Prostate gland (tissue), 2 donors: ENCODE measurements at regions not wholly inside any gene's neighbourhood (a gene's known extent, or its start where the extent isn't known, plus 50 kb on each side); places are given as distances from the start of the nearest gene placed in this dataset.

ENCODE experiments used
- POLR2A ChIP-seq: fragments of 450-650 bp; IDR thresholded peaks from one replicate; pipeline ENCODE4 v1.6.1; 2016; ENCODE audit warnings: antibody characterized with exemption, mild to moderate bottlenecking
- POLR2AphosphoS5 ChIP-seq: sonication (generic); formaldehyde crosslinking; IDR thresholded peaks from one replicate; pipeline ENCODE4 v1.6.1; 2017; ENCODE audit warnings: antibody characterized with exemption
- TF ChIP-seq, protein P1 (sequence below), 4 experiments: fragments of 200-600 bp in 2 of 4; fragments of 450-650 bp in 2 of 4; sonication (generic) in 2 of 4; IDR thresholded peaks; 1 replicate in 3 of 4; 2 replicates in 1 of 4; pipeline ENCODE4 v1.5.1; 2016 to 2019; ENCODE audit warnings: antibody characterized with exemption in 4 of 4, mild to moderate bottlenecking in 2 of 4, moderate library complexity in 2 of 4

DNA sequence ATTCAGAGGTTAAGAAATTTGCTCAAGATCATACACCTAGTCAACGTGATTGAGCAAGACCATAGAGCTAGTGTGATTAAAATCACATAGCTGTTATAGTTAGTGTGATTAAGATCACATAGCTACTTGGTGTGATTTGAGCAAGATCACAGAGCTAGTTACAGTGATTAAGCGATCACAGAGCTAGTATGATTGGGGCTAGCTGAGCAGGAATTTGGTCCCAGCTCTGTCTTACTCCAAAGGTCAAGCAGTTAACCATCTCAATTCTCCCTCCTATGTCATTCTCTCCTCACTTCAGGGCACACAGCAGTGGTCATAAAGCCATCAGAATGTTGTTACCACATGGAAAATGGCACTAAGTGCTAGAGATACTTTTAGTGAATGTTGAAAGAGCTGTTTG is 158.2 kb downstream of the SPTSSA start:
- TF ChIP-seq, protein P1, sequence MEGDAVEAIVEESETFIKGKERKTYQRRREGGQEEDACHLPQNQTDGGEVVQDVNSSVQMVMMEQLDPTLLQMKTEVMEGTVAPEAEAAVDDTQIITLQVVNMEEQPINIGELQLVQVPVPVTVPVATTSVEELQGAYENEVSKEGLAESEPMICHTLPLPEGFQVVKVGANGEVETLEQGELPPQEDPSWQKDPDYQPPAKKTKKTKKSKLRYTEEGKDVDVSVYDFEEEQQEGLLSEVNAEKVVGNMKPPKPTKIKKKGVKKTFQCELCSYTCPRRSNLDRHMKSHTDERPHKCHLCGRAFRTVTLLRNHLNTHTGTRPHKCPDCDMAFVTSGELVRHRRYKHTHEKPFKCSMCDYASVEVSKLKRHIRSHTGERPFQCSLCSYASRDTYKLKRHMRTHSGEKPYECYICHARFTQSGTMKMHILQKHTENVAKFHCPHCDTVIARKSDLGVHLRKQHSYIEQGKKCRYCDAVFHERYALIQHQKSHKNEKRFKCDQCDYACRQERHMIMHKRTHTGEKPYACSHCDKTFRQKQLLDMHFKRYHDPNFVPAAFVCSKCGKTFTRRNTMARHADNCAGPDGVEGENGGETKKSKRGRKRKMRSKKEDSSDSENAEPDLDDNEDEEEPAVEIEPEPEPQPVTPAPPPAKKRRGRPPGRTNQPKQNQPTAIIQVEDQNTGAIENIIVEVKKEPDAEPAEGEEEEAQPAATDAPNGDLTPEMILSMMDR (IDR thresholded peaks at IDR 0.05), result no peak
- no peak for TF ChIP-seq POLR2A
- no peak for TF ChIP-seq POLR2AphosphoS5
